NCI-H1417 (cell line): ENCODE measurements at regions not wholly inside any gene's neighbourhood (a gene's known extent, or its start where the extent isn't known, plus 50 kb on each side); places are given as distances from the start of the nearest gene placed in this dataset.
"Not testable (repeated sequence)": the region's sequence is repeated elsewhere in the genome, so short reads cannot be mapped to it uniquely, and the experiment has no call there.

Source experiments
- DNase-seq, 3 experiments: peaks; one replicate each; lab custom pipeline; 2025; lab: John Stamatoyannopoulos, UW

DNA sequence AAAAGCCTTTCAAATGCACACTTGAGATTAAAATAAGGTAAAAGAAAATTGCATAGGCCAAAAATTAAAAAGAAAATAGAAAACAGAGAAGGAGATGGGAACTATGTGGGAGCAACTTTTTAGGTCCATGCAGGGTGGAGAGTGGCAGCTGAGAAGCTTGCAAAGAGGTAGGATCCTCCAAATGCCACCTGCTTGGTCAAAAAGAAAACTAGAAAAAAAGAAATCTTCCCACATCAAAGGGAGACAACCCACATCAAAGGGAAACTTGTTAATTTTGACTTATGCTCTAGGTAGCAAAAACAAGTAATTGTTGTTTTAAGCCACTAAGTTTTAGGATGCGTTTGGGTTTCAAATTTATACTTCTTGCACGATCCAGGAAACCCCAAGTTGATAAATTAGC lies 342.9 kb downstream of the IL20RB start:
- DNase-seq, result no peak

- DNase-seq, result no peak
These were observed 346.7 kb downstream of the IL20RB start for GRCh38 chr3:137304313-137305056.

DNA sequence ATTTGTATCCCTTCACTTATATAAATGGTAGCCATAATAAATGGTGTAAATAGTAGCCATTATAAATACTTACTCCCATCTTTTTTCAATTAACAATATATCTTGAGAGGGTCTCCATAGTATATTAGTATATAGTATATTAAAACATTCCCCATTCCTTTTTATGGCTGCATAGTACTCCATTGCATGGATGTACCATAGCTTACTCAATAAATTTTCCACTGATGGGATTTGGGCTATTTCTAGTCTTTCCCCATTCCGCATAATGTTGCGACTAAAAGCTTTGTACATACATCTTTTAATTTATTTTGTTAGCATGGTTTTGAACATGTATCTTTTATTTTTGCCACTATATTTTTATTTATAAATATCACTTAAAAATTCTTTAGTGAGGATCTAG lies 366.3 kb downstream of the IL20RB start:
- DNase-seq, result no peak

GRCh38 chr3:137325170-137325569 lies 367.4 kb downstream of the IL20RB start:
- no peak for DNase-seq

- DNase-seq, result no peak
These were observed 368.2 kb downstream of the IL20RB start for GRCh38 chr3:137325934-137326333.

DNA sequence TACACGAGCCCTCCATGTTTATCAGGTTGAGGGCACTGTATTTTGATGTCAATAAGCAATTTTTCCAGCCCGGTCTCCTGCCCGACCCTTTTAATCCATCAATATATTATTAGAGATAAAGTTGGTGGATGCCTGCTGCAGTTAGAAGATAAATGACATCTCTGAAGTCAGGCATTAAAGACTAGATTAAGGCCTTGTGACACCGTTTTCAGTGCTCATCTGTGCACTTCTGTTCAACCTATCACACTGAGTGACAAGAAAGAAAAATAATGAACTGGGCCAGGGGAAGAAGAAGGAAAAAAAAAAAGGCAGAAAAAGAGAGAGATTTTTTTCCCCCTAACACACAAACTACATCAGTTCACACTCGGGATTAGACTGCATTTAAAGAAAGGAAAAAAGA lies 371.8 kb downstream of the IL20RB start:
- DNase-seq, result no peak

DNA sequence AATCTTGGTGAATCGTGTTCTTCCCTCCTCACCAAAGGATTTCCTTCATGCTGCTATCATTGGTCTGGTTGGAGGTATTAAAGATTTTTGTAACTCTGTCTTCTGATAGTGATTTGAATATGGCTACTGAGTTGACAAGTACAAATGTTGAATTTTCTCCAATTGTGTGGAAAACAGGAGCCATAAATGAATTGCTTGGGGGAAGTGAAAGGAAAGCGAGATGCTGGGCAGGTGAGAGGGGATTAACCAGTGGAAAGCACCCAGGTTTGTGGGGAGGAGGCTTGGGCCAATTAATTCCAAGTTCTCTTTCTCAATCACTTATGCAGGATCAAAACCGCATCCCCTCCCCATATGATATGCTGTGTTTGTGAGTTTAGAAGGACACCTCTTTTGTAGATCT lies 372.5 kb downstream of the IL20RB start:
- DNase-seq, result no peak

- no peak for DNase-seq
These were observed 374.5 kb downstream of the IL20RB start for GRCh38 chr3:137332297-137332696.

- DNase-seq, result no peak
These were observed 377.7 kb downstream of the IL20RB start for GRCh38 chr3:137335478-137335877.

- DNase-seq, result not testable (repeated sequence)
These were observed 380.6 kb downstream of the IL20RB start for GRCh38 chr3:137338400-137338799.

GRCh38 chr3:137343283-137343682 lies 385.5 kb downstream of the IL20RB start:
- DNase-seq, result no peak

- DNase-seq, result no peak
These were observed 389.3 kb downstream of the IL20RB start for GRCh38 chr3:137347132-137347531.

DNA sequence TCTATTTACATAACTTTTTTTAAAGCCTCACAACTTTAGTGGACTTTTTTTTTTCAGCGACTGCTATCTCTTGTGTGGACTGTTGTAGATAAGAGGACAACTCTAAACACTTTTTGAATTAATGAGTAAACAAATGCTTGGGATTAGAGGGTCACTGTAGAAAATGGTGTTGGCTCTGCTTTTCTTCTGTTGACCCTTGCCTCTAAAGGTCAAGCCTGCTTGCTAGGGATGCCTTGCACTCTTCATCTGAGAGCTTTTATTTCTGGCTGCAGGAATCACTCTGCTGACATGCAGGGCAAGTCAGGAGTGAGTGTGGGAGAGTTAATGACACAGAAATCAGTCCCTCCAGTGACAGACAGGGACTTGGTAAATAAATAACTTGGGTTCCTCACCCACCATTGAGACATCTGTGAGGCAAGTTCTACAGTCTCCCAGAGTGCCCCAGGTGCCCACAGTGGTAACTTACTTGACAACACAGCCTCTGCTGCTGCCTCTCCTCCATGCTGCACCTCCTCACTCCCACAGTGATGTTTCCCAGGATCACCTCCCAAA lies 390.1 kb downstream of the IL20RB start:
- DNase-seq, result no peak

- no peak for DNase-seq
These were observed 391.2 kb downstream of the IL20RB start for GRCh38 chr3:137348936-137349335.

DNA sequence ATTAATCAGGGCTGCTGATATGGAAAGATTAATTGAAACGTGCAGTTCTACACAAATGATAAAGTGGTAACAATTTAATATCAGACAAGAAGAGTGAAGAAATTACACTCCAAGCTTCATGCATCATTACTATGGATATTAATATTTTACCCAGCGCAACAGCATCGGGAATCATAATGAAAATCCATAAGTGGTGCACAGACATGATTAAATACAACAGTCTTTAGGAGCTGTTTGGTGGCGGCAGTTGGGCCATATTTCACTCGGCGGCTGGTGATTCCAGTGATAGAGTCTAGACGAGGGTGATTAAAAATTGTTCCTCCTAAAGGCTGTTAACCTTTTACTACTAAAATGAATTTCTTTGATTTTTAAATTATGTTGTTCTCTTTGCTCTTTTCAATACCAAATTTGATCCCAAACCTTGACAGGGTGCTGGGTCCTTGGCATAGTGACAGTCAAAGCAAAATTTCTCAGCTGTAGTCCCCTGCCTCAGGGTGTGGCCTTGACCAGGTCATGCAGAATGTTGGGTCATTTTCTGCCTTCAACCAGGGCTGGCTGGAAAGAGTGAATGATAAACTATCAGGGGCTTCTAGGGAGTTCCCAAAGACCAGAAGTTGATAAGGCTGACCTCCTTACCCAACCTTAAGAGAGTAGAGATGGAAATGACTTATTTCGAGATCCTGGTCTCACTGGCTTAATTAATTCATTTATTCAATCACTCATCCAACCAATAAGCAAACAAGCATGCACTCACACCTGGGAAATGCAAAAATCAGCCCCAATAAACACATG lies 392.0 kb downstream of the IL20RB start:
- no peak for DNase-seq

GRCh38 chr3:137360531-137361201 lies 402.9 kb downstream of the IL20RB start:
- no peak for DNase-seq

DNA sequence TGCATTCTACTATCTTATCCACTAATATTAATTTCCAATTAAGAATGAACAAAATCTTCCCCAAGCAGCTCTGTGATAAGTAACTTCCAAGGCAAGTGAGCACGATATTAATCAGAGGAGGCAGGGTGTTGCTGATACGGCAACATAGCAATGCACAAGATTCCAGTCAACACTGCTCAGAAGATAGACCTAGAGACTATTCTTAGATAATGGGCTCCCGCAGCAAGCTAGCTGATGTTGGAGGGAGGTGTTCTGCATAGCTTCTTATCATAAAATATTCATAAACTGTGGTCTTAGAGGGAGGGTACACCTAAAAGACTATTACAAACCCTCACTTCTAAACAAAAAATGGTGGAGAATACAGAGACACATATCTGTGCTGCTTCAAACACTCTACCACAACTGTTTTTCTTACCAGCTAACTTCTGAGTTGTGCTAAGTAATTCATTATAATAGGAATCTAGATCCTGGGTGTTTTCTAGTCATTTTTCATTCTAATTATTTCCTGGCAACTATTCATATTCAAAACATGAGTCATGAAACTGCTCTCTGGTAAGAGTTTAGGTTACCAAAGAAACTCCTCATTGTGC lies 382.0 kb upstream of the SOX14 start:
- no peak for DNase-seq

DNA sequence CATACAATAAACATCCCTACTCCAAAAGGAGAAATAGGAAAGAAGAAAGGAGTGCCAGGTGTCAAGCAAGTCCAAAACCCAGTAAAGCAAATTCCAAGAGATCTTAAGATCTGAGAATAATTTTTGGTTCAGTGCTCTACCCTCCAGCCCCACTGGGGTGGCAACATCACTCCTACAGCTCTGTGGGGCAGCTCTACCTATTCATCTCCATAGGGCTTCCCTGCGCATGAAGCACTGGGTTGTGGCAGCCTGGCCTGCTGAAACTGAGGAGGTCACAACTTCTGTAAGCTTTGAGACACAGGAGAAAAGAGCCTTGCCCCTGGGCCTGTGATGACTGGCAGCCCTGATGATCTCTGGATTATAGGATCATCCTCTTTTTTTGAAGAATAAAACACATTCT lies 378.2 kb upstream of the SOX14 start:
- no peak for DNase-seq

DNA sequence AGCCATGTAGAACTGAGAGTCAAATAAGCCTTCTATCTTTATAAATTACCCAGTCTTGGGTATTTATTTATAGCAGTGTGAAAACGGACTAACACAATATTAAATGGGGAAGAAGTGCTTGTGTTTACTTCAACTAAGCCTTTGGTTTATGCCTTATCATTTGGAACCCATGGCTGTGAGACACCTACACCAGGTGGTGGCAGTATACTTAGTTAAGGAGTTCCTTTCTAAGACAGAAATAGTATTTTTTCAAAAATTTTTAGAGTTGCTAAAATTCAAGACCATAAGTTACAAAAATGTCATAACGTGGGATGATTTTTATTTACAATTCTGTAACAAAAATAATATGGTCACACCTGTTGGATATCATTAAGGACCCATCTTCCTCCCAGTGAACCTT lies 354.5 kb upstream of the SOX14 start:
- DNase-seq, result no peak

DNA sequence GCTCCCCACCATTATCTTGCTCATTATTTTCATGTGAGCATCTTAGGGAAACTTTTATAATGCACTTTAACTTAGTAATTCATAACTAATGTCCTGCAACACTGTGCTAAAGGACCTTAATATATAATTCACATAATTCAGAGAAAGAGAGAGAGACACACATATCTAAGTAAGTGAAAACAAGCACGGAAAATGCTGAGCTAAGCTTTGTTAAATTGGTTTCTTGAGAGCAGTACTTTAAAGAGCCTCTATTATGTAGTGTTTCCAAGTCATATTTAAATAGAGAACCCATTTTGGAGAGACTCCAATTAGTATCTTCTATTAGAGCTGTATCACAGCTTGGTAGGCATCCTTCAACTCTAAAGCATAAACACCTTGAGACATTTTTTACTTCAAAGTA lies 354.1 kb upstream of the SOX14 start:
- no peak for DNase-seq

DNA sequence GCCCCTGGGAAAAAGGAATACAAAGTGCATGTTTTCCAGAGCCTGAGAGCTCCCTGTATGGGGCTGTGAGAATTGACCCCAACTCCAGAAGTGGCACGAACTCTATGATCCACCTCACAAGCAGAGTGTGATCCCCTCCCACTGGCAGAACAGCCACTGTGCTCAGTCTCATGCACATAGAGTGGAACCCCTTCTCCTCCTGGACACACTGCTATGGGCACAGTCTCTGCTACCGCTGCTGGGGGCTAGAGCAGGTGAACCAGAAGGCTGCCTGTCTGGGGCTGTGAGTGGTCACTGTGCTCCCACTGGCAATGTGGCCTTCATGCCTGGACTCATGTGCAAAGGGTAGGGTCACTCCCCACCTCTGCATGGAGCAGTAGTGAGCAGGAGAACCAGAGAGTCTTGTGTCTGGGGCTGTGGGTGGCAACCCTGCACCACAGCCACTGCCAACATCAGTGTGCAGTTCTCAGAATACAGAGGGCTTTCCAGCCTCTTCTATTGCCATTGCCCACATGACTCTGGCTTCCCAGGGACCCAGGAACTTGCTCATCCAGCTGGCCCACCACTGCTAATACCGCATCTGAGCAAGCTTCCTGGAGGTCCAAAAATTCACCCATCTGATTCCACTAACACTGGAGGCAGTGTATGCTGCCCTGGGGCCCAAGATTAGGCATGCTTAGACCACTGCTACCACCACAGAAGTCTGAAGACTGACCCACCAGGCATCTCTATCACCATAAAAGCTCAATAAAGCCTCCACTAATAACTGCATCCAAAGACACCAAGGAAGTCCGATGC lies 343.7 kb upstream of the SOX14 start:
- no peak for DNase-seq
